Fibroblast of gingiva (primary cell): ENCODE measurements at regions not wholly inside any gene's neighbourhood (a gene's known extent, or its start where the extent isn't known, plus 50 kb on each side); places are given as distances from the start of the nearest gene placed in this dataset.

Experiments
- DNase-seq: peaks from one replicate; pipeline ENCODE4 v3.0.0-alpha.2; 2011; ENCODE audit warnings: low read depth

DNA sequence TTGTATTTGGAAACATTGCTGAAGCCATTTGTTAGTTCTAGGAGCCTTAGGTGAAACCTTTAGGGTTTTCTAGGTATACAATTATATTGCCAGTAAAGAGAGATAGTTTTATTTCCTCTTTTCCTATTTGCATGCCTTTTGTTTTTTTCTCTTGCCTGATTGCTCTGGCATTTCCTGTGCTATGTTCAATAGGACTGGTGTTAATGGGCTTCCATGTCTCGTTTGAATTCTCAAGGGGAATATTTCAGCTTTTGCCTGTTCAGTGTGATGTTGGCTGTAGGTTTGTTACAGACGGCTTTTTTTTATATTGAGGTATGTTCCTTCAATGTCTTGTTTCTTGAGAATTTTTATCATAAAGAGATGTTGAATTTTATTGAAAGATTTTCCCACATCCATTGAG, 1054.9 kb upstream of the NXPH2 start:
- no peak for DNase-seq

DNA sequence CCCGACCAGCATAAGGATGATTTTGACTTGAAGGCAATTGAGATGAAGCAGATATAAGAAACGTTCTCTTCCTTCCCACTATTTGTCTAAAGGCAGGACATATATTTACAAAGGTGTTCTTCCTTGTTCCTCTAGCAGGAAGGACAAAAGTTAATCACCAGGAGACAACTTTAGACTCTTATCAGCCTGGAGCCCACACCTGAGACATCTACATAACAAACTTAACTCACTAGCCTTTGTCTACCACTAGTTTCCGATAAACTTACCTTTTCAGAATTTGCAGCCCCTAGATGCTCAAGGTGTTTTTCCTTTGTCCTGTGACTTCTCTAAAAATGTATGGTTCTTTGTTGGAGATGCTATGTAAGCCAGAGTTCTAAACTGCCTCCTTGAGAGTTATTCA, 1047.8 kb upstream of the NXPH2 start:
- DNase-seq, result no peak

DNA sequence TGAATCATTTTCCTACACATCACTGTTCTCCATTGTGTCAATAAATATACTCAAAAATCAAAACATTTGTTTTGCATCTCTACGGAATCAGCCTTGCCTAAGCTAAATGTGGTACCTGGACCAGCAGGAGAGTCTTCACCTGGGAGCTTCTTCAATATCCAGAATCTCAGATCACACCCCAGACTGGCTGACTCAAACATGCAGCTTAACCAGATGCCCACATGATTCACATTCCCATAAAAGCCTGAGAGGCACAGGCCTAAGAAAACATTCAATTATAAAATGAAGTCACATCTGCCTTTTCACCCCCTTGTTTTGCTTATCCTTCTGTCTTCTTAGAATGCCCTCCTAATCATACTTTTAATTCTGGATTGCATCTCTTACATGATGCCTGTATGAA, 1045.5 kb upstream of the NXPH2 start:
- DNase-seq, result no peak

DNA sequence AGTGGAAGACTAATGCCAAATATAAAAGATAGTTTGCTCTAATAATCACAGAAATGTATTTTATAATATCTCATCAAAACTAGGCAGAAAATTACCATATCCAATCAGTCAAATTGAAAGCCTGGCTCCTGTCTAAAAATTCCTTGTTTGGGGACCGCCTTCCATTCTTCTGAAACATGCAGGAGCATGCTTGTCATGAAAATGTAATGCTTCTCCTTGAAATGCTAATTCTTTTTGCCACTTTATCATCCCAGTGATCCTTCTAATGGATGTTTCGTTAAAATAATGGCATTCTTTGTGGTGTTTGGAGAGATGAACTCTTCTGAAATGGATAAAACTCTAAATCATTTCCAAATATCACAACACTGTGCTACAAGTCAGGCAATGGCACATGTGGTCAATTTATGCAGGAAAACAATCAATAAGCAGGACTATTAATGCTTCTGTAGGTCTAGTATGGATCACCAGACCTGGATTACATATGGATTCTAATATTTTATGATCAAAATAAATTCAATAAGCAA, 1039.1 kb upstream of the NXPH2 start:
- DNase-seq, result no peak

- DNase-seq, result no peak
Measured at GRCh38 chr2:139814458-139814857, 1034.3 kb upstream of the NXPH2 start.

DNA sequence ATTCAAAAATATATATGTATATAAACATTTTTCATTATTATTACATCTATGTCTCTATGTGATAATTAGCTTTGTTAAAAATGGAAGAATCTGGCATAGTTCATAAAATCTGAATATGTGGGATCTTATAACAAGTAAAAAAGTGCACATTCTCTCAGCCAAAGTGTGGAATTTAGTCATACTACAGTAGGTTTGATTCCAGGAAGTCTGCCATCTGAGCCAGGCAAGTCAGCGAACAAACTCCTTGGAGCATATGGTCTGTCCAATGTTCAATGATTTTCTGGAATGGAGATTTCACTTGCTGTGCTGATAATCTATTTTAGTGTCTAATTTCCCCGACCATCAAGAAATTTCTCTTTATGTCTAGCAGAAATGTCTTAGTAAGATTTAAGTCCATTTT, 1033.2 kb upstream of the NXPH2 start:
- no peak for DNase-seq

GRCh38 chr2:139805441-139805840, 1025.3 kb upstream of the NXPH2 start:
- DNase-seq, result no peak

DNA sequence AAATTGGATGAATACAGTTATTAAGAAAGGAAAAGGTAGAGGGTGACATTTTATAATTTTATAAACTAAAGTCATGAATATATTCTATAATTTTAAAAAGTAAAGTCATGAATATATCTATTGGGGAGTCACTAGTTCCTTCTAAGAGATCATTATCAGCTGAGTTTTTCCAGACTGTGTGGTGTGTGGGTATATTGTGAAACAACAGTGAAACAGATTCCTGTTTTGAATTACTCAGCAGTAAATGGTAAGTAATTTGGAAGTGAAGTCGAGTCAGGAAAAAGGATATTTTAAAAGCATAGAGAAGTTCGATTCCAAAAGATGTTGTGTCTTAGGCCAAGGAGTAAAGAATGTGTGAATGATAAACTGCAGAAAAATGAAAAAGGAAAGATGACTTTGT, 1018.2 kb upstream of the NXPH2 start:
- DNase-seq, result no peak

DNA sequence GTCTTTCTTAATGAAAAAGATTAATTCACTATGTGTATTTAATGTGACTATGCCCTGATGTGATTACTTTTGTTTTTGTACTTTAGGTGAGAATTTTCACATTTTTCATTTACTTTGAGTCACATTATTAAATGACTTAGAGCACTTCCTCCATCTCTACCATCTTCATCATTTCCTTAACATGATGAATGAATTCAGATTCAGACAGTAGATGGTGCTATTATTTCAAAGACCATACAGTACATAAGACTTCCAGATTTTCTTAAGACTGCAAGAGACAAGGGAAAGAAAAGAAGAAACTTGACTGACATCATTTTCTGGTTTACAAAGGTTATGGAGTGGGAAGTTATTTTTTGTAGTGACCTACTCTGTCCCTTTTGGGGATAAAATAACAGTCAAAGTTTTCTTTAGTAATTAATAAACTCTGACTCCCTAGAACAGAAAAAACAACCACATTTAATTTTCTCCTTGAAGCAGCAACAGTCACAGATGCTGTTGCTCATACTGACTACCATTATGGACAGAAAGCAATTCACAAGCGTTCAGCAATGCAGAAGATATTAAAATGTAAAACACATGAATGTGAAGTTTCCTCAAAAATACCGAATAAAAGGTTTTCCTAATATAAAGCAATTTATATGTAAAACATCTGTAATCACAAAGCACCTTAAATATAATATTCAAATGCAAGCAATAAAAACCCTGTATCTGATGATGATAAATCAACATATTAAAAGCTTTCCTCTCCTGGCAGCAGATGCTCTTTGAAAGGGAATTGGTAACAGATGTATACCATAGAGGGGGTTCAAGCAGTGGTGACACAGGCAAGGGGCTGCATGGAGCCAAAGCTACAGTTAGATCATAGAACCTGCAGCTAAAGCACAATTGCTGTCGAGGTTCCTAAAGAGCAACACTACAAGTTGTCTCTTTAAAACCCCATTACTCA, 1010.9 kb upstream of the NXPH2 start:
- DNase-seq, result peak; percentile 22

- no peak for DNase-seq
Measured at GRCh38 chr2:139790136-139790535, 1009.9 kb upstream of the NXPH2 start.

GRCh38 chr2:139778732-139779131, 998.5 kb upstream of the NXPH2 start:
- DNase-seq, result no peak

GRCh38 chr2:139773720-139774277, 993.6 kb upstream of the NXPH2 start:
- no peak for DNase-seq

- DNase-seq, result no peak
Measured at GRCh38 chr2:139769633-139770032, 989.4 kb upstream of the NXPH2 start.

DNA sequence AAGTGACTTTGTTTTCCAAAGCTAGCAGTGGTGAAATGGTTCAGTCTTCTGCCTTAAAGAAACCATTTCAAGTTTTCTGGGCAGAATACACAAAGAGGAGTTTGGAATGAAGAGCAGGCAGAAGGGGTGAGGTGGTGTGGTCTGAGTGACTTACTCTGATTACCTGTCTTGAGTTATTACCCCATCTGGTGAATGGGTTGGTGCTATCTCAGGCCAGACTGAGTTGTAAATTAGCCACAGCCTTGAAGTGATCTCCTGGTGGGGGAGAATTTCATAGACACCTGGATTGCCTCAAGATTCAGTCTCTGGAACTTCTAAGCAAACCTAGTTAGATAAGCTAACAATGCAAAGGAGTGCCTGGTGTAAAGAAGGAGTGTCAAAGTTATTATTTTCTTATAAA, 983.5 kb upstream of the NXPH2 start:
- DNase-seq, result no peak

DNA sequence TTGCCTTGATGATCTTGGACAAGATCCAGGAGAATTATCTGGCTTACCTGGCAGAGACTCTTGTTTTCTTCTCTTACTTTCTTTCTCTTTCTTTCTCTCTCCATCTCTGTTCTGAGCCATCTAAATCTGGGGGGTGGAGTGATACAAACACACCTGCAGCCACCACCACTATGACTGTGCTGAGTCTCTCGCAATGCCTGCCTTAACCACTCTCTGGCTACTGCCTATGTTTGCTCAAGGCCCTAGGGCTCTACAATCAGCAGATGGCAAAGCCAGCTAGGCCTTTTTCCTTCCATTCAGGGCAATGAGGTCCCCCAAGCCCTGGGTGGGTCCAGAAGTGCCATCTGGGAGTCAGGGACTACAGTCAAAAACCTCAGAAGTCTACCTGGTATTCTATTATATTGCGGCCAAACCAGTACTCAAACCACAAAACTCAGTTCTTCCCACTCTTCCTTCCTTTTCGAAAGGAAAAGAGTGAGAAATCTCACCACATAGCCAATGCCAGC, 978.9 kb upstream of the NXPH2 start:
- no peak for DNase-seq

DNA sequence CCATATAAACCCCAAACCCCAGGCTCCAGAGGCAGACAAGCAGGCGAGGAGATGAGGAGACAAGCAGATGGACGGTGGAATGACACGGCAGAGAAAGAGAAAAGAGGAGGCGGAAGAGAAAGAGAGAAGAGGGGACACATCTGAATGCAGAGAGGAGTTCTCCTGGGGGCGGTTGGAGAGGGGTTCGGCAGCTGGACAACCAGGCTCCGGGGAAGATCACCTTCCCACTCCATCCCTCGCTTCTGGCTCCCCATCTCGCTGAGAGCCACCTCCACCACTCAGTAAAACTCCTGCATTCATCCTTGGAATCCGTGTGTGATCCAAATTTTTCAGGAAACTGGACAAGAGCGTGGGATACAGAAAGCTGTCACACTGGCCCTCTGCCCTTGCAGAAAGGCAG, 966.7 kb upstream of the NXPH2 start:
- DNase-seq, result no peak

DNA sequence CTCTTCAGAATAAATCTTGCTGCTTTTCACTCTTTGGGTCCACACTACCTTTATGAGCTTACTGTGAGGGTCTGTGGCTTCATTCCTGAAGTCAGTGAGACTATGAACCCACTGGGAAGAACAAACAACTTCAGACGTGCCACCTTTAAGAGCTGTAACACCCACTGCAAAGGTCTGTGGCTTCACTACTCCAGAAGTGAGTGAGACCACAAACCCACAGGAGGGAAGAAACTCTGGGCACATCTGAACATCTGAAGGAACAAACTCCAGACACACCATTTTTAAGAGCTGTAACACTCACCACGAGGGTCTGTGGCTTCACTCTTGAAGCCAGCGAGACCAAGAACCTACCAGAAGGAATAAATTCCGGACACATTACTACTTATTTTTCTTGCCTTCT, 964.1 kb upstream of the NXPH2 start:
- DNase-seq, result no peak

DNA sequence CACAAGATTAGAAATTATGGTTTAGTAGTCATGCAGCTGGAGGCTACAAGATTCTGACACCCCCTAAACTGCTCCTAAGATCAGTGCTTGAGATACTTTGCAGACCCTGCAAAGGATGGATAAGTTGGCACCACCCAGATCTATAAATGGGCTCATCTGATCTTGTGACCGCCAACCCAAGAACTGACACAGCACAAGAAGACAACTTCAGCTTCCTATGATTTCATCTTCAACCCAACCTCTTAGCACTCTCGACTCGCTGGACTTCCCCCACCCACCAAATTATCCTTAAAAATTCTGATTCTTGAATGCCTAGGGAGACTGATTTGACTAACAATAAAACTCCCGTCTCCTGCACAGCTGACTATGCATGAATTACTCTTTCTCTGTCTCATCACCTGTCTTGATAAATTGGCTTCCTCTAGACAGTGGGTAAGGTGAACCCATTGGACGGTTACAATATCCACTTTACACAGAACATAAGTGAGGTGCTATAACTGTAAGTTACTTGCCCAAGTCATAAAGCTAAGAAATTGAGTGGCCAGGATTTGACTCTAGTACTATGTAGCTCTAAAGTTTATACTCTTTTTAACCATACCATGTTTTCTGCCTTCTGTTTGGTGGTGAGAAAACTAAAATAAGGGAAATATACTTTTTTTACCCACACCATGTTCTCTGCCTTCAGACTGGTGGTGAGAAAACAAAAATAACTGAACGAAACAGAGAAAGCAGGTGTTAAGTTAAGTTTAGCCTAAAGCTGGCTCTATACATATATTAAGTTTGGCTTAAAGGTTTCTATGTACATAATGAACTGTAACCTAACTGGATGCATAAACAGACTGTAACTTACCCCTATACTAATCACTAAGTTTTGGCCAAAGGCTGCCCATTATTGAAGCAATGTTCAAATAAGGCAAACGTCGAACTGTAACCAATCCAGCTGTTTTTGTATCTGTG, 962.3 kb upstream of the NXPH2 start:
- no peak for DNase-seq

GRCh38 chr2:139737659-139738058, 957.5 kb upstream of the NXPH2 start:
- DNase-seq, result no peak

- DNase-seq, result no peak
Measured at GRCh38 chr2:139730197-139730596, 950.0 kb upstream of the NXPH2 start.

- no peak for DNase-seq
Measured at GRCh38 chr2:139721411-139721995, 941.3 kb upstream of the NXPH2 start.

- no peak for DNase-seq
Measured at GRCh38 chr2:139720056-139720455, 939.9 kb upstream of the NXPH2 start.
